ENCODE measurements at regions not wholly inside any gene's neighbourhood (a gene's known extent, or its start where the extent isn't known, plus 50 kb on each side); places are given as distances from the start of the nearest gene placed in this dataset.
"Not testable (repeated sequence)": the region's sequence is repeated elsewhere in the genome, so short reads cannot be mapped to it uniquely, and the experiment has no call there.

DNA sequence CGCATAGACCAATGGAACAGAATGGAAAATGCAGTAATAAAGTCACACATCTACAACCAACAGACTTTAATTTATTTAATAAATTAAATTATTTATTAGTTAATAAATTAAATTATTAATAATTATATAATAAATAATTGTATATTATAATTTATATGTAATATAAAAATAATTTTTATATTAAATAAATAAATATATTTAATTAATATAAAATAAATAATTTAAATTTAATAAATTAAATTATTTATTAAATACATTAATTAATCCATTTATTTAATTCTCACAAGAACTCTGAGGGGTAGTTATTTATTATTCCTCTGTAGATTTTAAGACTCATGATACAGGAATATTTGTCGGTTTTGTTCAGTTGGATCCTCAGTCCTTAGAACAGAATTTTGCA lies 176.1 kb upstream of the ADAMTS19 start:
- no peak for DNase-seq
- H3K36me3 ChIP-seq: no peaks in the 10 kb centered on the region
- TF ChIP-seq, protein P1, sequence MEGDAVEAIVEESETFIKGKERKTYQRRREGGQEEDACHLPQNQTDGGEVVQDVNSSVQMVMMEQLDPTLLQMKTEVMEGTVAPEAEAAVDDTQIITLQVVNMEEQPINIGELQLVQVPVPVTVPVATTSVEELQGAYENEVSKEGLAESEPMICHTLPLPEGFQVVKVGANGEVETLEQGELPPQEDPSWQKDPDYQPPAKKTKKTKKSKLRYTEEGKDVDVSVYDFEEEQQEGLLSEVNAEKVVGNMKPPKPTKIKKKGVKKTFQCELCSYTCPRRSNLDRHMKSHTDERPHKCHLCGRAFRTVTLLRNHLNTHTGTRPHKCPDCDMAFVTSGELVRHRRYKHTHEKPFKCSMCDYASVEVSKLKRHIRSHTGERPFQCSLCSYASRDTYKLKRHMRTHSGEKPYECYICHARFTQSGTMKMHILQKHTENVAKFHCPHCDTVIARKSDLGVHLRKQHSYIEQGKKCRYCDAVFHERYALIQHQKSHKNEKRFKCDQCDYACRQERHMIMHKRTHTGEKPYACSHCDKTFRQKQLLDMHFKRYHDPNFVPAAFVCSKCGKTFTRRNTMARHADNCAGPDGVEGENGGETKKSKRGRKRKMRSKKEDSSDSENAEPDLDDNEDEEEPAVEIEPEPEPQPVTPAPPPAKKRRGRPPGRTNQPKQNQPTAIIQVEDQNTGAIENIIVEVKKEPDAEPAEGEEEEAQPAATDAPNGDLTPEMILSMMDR (IDR thresholded peaks at IDR 0.05): no peak
- no peak for TF ChIP-seq POLR2A (IDR thresholded peaks at IDR 0.05)
- H3K4me3 ChIP-seq: no peak overlapping the region
- no peak overlapping the region for H3K27ac ChIP-seq
- no peaks in the 10 kb centered on the region for H3K4me1 ChIP-seq
- no peaks in the 10 kb centered on the region for H3K27me3 ChIP-seq
- H3K9me3 ChIP-seq: no peaks in the 10 kb centered on the region
- intact Hi-C loops (cut with DNase I; ENCODE audit: low total_unique reads): no loop called here

- H3K4me1 ChIP-seq; H3K9me3 ChIP-seq; H3K27ac ChIP-seq; H3K4me3 ChIP-seq; DNase-seq; H3K27me3 ChIP-seq; intact Hi-C loops (cut with DNase I; ENCODE audit: low total_unique reads); H3K36me3 ChIP-seq: not testable (repeated sequence)
Measured at GRCh38 chr5:129294216-129294615, 165.9 kb upstream of the ADAMTS19 start.

- intact Hi-C loops (cut with DNase I; ENCODE audit: low total_unique reads): no loop called here
- Histone ChIP-seq H3K36me3 (no peaks in the 10 kb centered on the region), H3K4me3 (no peak overlapping the region), H3K27ac (no peak overlapping the region), H3K9me3 (peaks cover 0 to 7% of the 10 kb centered on the region in 2 donors), H3K4me1 (no peaks in the 10 kb centered on the region), H3K27me3 (no peaks in the 10 kb centered on the region)
- DNase-seq: no peak
- TF ChIP-seq, protein P1 (IDR thresholded peaks at IDR 0.05): no peak
- TF ChIP-seq POLR2A (IDR thresholded peaks at IDR 0.05): no peak
Measured at GRCh38 chr5:129306725-129307124, 153.4 kb upstream of the ADAMTS19 start.

GRCh38 chr5:129322968-129323367 lies 137.1 kb upstream of the ADAMTS19 start:
- no peaks in the 10 kb centered on the region for H3K4me1 ChIP-seq
- H3K27me3 ChIP-seq: no peaks in the 10 kb centered on the region
- no peaks in the 10 kb centered on the region for H3K36me3 ChIP-seq
- no peak overlapping the region for H3K27ac ChIP-seq
- no peaks in the 10 kb centered on the region for H3K9me3 ChIP-seq
- TF ChIP-seq, protein P1 (IDR thresholded peaks at IDR 0.05): no peak
- TF ChIP-seq POLR2A (IDR thresholded peaks at IDR 0.05): no peak
- DNase-seq: no peak
- H3K4me3 ChIP-seq: no peak overlapping the region
- intact Hi-C loops (cut with DNase I; ENCODE audit: low total_unique reads): no loop called here

- TF ChIP-seq POLR2A (IDR thresholded peaks at IDR 0.05): no peak
- TF ChIP-seq, protein P1 (IDR thresholded peaks at IDR 0.05): no peak
- Histone ChIP-seq H3K36me3 (no peaks in the 10 kb centered on the region), H3K4me3 (no peak overlapping the region), H3K4me1 (peaks cover 0 to 5% of the 10 kb centered on the region in 2 donors), H3K27ac (peak overlapping the region; percentile 7 to 67), H3K27me3 (no peaks in the 10 kb centered on the region), H3K9me3 (no peaks in the 10 kb centered on the region)
- DNase-seq: no peak
- intact Hi-C loops (cut with DNase I; ENCODE audit: low total_unique reads): no loop called here
Measured at GRCh38 chr5:129341306-129341705, 118.8 kb upstream of the ADAMTS19 start.

DNA sequence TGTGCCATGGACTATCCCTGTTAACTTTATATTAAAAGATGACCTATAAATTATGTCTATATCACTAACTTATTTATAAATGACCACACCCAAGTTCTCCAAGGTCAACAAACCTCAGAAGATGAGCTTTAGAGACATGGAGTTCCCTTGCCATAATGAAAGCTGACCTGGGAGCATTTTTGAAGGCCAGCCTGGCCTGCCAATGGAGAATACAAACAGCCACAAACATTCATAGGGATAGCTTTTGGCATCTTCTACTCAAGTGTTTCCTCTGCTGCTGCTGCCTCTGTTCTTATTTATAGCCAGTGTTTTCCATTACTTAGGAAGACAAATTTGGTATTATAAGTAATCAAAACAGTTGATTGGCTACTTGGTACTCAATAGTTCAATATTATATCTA lies 117.3 kb upstream of the ADAMTS19 start:
- no peak for DNase-seq
- H3K4me1 ChIP-seq: peaks cover 0 to 5% of the 10 kb centered on the region in 2 donors
- no peak for TF ChIP-seq POLR2A (IDR thresholded peaks at IDR 0.05)
- TF ChIP-seq, protein P1 (IDR thresholded peaks at IDR 0.05): no peak
- intact Hi-C loops (cut with DNase I; ENCODE audit: low total_unique reads): no loop called here
- H3K9me3 ChIP-seq: no peaks in the 10 kb centered on the region
- no peaks in the 10 kb centered on the region for H3K27me3 ChIP-seq
- no peak overlapping the region for H3K4me3 ChIP-seq
- H3K27ac ChIP-seq: peak overlapping the region in 1 of 2 donors; percentile 67
- no peaks in the 10 kb centered on the region for H3K36me3 ChIP-seq

All from uterus (tissue), 3 donors.